GM12891 (cell line): ENCODE measurements at regions not wholly inside any gene's neighbourhood (a gene's known extent, or its start where the extent isn't known, plus 50 kb on each side); places are given as distances from the start of the nearest gene placed in this dataset.

Experiments used
- DNase-seq: peaks from one replicate; pipeline ENCODE4 v3.0.0; 2011; ENCODE audit warnings: low spot score; ENCODE audit not compliant: insufficient read length
- FAIRE-seq: peaks from 2 replicates; lab custom pipeline; 2011; peaks lifted over from hg19 to GRCh38; lab: Jason Lieb, UNC
- PAX5 ChIP-seq: IDR thresholded peaks from 2 replicates; pipeline ENCODE4 v1.6.1; 2011; ENCODE audit warnings: low read length, moderate library complexity, mild to moderate bottlenecking; ENCODE audit not compliant: insufficient read depth, severe bottlenecking
- POLR2A ChIP-seq: IDR thresholded peaks from 2 replicates; pipeline ENCODE4 v1.6.1; 2011; ENCODE audit warnings: low read depth, low read length, control low read depth
- POLR2AphosphoS5 ChIP-seq: IDR thresholded peaks from 2 replicates; pipeline ENCODE4 v1.6.1; 2011; ENCODE audit warnings: low read depth, low read length, control low read depth
- POU2F2 ChIP-seq: IDR thresholded peaks from 2 replicates; pipeline ENCODE4 v1.6.1; 2011; ENCODE audit warnings: low read depth, mild to moderate bottlenecking, control low read depth, low read length, moderate library complexity
- SPI1 ChIP-seq: IDR thresholded peaks from 2 replicates; pipeline ENCODE4 v1.6.1; 2011; ENCODE audit warnings: low read depth, low read length, control low read depth
- TAF1 ChIP-seq: IDR thresholded peaks from 2 replicates; pipeline ENCODE4 v1.6.1; 2011; ENCODE audit warnings: low read depth, low read length, control low read depth

DNA sequence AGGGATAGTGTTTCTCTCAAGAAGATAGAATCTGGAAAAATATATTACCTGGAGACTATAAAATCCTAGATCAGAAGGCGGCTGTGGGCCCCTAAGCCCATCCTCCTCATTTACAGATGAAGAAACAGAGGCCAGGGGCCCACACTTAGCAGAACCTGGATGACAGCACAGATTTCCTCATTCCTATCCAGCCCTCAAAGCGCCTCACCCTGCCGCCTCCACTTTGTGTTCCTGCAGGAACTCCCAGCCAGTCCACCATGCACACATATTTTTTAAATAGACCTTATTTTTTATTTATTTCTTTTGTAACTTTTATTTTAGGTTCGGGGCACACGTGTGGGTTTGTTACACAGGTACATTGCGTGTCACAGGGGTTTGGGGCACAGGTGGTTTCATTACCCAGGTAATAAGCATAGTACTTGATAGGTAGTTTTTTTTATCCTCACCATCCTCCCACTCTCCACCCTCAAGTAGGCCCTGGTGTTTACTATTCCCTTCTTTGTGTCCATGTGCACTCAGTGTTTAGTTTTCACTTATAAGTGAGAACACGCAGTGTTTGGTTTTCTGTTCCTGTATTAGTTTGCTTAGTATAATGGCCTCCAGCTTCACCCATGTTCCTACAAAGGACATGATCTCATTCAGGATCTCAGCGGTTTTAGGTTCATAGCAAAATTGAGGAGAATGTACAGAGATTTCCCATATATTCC, 85.5 kb upstream of the MAP1B start:
- DNase-seq (no peak), FAIRE-seq (no peak)
- TF ChIP-seq TAF1 (no peak), SPI1 (no peak), POU2F2 (no peak), PAX5 (no peak), POLR2AphosphoS5 (no peak), POLR2A (no peak)

DNA sequence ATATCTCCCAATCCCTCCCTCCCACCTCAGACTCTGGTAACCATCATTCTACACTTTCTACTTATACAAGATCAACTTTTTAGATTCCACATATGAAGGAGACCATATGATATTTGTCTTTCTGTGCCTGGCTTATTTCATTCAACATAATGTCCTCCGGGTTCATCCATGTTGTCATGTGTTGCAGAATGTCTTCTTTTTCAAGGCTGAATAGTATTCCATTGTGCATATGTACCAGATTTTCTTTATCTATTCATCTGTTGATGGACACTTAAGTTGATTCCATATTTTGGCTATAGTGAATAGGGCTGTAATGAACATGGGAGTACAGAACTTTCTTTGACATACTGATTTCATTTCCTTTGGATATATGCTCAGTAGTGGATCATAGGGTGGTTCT, 78.9 kb upstream of the MAP1B start:
- FAIRE-seq: no peak
- no peak for DNase-seq
- TF ChIP-seq POLR2A: no peak
- no peak for TF ChIP-seq POU2F2
- TF ChIP-seq TAF1: no peak
- no peak for TF ChIP-seq SPI1
- TF ChIP-seq POLR2AphosphoS5: no peak
- no peak for TF ChIP-seq PAX5

DNA sequence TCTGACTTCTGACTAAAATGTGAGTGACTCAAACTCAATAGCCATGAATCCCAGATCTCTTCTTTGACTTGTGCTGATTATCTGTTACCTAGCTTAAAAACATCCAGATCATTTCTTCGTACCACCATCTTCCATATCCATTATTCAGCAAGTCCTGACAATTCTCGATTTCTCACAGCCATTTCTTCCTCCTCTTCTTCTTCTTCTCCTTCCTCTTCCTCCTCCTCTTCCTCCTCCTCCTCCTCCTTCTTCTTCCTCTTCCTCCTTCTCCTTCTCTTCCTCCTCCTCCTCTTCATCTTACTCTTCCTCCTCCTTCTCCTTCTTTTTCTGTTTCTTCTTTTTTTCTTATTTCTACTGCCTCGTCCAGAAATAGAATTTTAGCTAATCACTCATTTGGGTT, 77.0 kb upstream of the MAP1B start:
- FAIRE-seq (no peak), DNase-seq (no peak)
- TF ChIP-seq POLR2A (no peak), SPI1 (no peak), POLR2AphosphoS5 (no peak), POU2F2 (no peak), TAF1 (no peak), PAX5 (no peak)

DNA sequence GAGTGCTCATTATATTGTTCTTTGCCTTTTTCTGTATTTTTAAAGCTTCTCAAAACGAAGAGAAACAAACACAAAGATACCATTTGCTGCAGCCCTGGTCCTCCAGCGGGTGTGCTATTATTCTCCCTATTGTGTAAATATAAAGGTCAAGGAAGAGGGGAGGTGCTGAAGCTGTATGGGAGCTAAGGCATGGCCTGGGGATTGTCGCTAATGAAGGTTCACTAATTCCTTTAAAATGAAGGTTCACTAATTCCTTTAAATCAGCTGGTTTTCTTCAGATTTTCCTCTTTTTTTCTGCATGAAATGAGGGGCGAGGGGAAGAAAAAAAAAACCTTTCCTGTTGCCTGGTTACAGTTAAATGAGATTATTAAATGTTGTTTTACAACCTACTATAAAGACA, 74.5 kb upstream of the MAP1B start:
- TF ChIP-seq POLR2AphosphoS5 (no peak), TAF1 (no peak), SPI1 (no peak), POLR2A (no peak), POU2F2 (no peak), PAX5 (no peak)
- DNase-seq (no peak), FAIRE-seq (no peak)

DNA sequence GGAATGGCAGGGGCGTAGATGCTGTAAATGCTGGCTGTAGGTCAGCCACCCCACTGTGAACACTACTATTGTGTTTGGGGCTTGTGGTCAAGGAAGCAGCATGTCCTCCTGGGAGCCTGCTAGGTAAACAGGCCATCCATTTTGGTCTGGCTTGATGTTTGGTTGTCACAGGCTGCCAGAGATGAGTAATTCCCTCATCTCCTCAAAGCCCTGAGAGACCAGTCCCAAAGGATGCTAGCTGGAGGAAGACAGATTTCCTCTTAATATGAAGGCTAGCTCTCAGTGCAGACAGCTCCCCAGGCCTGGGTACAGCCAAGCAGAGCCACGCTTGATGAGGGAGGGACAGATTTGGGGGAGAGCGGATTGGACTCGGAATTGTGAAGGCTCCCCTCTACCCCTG, 72.5 kb upstream of the MAP1B start:
- FAIRE-seq (no peak), DNase-seq (no peak)
- TF ChIP-seq POLR2AphosphoS5 (no peak), TAF1 (no peak), SPI1 (no peak), POLR2A (no peak), PAX5 (no peak), POU2F2 (no peak)

DNA sequence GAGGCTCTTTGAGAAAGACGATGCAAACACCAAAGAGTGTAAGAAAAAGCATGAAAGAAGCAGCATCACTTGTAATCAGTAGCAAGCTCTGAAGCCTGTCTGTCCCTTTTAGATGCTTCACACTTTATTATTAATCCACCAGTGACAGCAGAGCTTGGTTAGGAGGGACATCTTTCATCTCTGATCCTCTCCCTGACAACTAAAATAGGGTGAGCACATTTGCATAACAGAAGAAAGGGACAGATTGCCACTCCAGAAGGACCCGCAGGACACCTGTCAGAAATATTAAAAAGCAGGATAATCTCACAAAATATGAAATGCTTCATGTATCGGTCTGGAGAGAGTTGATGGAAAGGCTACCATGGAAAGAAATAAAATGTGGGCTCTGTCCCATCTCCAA, 71.4 kb upstream of the MAP1B start:
- DNase-seq (no peak), FAIRE-seq (no peak)
- no peak for TF ChIP-seq PAX5
- TF ChIP-seq POU2F2: no peak
- no peak for TF ChIP-seq SPI1
- no peak for TF ChIP-seq POLR2AphosphoS5
- no peak for TF ChIP-seq TAF1
- TF ChIP-seq POLR2A: no peak

DNA sequence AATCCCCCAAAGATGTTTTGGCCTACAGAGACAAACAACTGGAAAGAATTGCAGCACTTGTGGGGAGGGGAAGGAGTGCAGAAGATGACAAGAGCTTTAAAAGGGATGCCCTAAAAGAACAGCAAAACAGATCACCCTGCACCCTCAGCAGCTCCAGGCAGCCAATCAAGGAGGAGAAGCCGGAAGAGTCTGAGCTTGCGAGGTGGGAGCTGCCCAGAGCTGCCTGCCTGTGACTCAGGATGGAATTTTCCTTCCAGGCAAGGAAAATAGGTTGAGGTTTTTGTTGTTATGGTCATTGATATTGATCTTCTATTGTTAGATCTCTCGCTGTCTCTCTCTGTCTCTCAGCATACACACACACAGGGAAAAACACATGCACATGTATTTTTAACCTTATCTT, 70.3 kb upstream of the MAP1B start:
- TF ChIP-seq POU2F2 (no peak), SPI1 (no peak), POLR2AphosphoS5 (no peak), POLR2A (no peak), TAF1 (no peak), PAX5 (no peak)
- no peak for FAIRE-seq
- no peak for DNase-seq

DNA sequence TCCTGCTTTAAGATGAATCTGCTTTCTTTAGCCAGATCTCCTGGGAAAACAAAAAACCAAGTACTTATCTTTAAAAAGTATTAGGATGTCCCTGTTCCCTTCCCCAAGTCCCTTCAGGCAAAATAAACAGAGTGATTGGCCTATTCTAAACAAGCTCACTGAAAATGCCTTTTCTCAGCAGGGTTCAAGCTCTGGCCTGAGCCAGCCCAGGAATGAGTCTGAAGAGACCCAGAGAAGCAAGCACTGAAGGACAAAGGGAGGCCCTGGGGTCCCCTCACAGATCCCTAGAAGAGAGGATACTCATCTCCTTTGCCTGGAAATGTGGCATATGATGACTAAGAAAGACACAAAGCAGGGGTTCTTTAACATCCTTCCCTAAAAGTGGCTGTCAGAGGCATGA, 66.8 kb upstream of the MAP1B start:
- DNase-seq (no peak), FAIRE-seq (no peak)
- no peak for TF ChIP-seq TAF1
- no peak for TF ChIP-seq PAX5
- TF ChIP-seq POLR2AphosphoS5: no peak
- TF ChIP-seq SPI1: no peak
- no peak for TF ChIP-seq POLR2A
- no peak for TF ChIP-seq POU2F2

DNA sequence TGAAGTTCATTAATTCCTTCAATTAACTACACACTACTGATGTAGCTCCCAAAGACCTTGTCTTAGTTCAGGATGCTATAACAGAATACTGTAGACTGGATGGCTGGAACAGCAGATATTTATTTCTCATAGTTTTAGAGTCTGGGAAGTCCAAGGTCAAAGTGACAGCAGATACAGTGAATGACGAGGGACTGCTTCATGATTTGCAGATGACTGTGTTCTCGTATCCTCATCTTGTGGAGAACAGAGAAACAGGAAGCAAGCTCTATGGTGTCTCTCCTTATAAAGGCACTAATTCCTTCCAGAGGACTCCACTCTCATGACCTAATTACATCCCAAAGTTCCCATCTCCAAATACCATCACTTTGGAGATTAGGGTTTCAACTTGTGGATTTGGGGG, 65.6 kb upstream of the MAP1B start:
- no peak for FAIRE-seq
- DNase-seq: no peak
- no peak for TF ChIP-seq POLR2A
- no peak for TF ChIP-seq TAF1
- TF ChIP-seq POU2F2: no peak
- no peak for TF ChIP-seq SPI1
- no peak for TF ChIP-seq POLR2AphosphoS5
- no peak for TF ChIP-seq PAX5

DNA sequence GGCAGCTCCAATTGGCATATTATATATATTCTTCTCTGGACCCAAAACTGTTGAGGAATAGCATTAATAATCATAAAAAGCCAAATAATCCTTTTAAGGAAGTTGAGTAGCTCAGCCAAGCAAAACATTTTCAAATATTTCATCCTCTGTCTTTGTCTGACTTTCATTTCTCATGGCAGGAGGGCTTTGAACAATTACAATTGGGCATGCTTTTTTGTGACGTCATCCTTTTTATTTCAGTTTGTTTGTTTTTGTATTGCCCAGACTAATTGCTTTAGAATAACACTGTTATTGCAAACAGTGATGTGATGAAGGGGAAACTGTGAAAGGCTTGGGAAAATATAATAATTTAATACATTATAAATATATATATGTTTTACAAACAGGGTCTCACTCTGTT, 65.2 kb upstream of the MAP1B start:
- DNase-seq (no peak), FAIRE-seq (no peak)
- no peak for TF ChIP-seq POLR2A
- TF ChIP-seq PAX5: no peak
- no peak for TF ChIP-seq POLR2AphosphoS5
- TF ChIP-seq SPI1: no peak
- TF ChIP-seq POU2F2: no peak
- no peak for TF ChIP-seq TAF1
